ENCODE measurements at regions not wholly inside any gene's neighbourhood (a gene's known extent, or its start where the extent isn't known, plus 50 kb on each side); places are given as distances from the start of the nearest gene placed in this dataset.

GRCh38 chr1:70536708-70537366 lies 125.8 kb downstream of the CTH start:
- H3K27ac ChIP-seq: no peak overlapping the region
- TF ChIP-seq CTCF (IDR thresholded peaks at IDR 0.05): no peak
- no peak for TF ChIP-seq POLR2A (IDR thresholded peaks at IDR 0.05)
- 65% methylated on average over 3 of the region's 3 CpGs for WGBS (ENCODE audit: insufficient coverage, low coverage, low lambda C conversion rate, missing lambda C conversion rate)

GRCh38 chr1:70537788-70538187 lies 126.7 kb downstream of the CTH start:
- intact Hi-C loops (cut with DNase I): no loop called here
- H3K27ac ChIP-seq: no peak overlapping the region
- 49% methylated on average over 3 of the region's 3 CpGs for WGBS (ENCODE audit: insufficient coverage, low coverage, low lambda C conversion rate, missing lambda C conversion rate)
- H3K4me1 ChIP-seq: no peaks in the 10 kb centered on the region
- H3K27me3 ChIP-seq: no peaks in the 10 kb centered on the region
- TF ChIP-seq CTCF (IDR thresholded peaks at IDR 0.05) (no peak), POLR2A (IDR thresholded peaks at IDR 0.05) (no peak)
- DNase-seq (no peak), ATAC-seq (no peak)
- no peak overlapping the region for H3K4me3 ChIP-seq
- no peaks in the 10 kb centered on the region for H3K9me3 ChIP-seq
- no peaks in the 10 kb centered on the region for H3K36me3 ChIP-seq

More at GRCh38 chr1:70536708-70537366, 125.8 kb downstream of the CTH start:
- no peaks in the 10 kb centered on the region for H3K36me3 ChIP-seq
- DNase-seq (no peak), ATAC-seq (no peak)
- H3K4me1 ChIP-seq: no peaks in the 10 kb centered on the region
- intact Hi-C loops (cut with DNase I): no loop called here
- H3K9me3 ChIP-seq: no peaks in the 10 kb centered on the region
- no peak overlapping the region for H3K4me3 ChIP-seq
- no peaks in the 10 kb centered on the region for H3K27me3 ChIP-seq

- intact Hi-C loops (cut with DNase I): no loop called here
- H3K27ac ChIP-seq: no peak overlapping the region
- H3K4me1 ChIP-seq: no peaks in the 10 kb centered on the region
- no peaks in the 10 kb centered on the region for H3K9me3 ChIP-seq
- H3K27me3 ChIP-seq: no peaks in the 10 kb centered on the region
- no peak for DNase-seq
- TF ChIP-seq POLR2A (IDR thresholded peaks at IDR 0.05) (no peak), CTCF (IDR thresholded peaks at IDR 0.05) (no peak)
- H3K4me3 ChIP-seq: no peak overlapping the region
- H3K36me3 ChIP-seq: no peaks in the 10 kb centered on the region
- ATAC-seq: no peak
These were observed 131.0 kb downstream of the CTH start for GRCh38 chr1:70542030-70542429.

- DNase-seq: no peak
- Histone ChIP-seq H3K4me1 (no peaks in the 10 kb centered on the region), H3K27me3 (no peaks in the 10 kb centered on the region), H3K27ac (no peak overlapping the region), H3K36me3 (no peaks in the 10 kb centered on the region), H3K9me3 (no peaks in the 10 kb centered on the region), H3K4me3 (no peak overlapping the region)
- intact Hi-C loops (cut with DNase I): no loop called here
- TF ChIP-seq POLR2A (IDR thresholded peaks at IDR 0.05) (no peak), CTCF (IDR thresholded peaks at IDR 0.05) (no peak)
- ATAC-seq: no peak
- WGBS (ENCODE audit: insufficient coverage, low coverage, low lambda C conversion rate, missing lambda C conversion rate): 46% methylated on average over 2 of the region's 2 CpGs
These were observed 131.8 kb downstream of the CTH start for GRCh38 chr1:70542856-70543255.

GRCh38 chr1:70546726-70547125 lies 135.7 kb downstream of the CTH start:
- Histone ChIP-seq H3K36me3 (no peaks in the 10 kb centered on the region), H3K27ac (no peak overlapping the region), H3K9me3 (no peaks in the 10 kb centered on the region), H3K4me1 (no peaks in the 10 kb centered on the region), H3K4me3 (no peak overlapping the region), H3K27me3 (no peaks in the 10 kb centered on the region)
- 58% methylated on average over 1 of the region's 1 CpG for WGBS (ENCODE audit: insufficient coverage, low coverage, low lambda C conversion rate, missing lambda C conversion rate)
- intact Hi-C loops (cut with DNase I): no loop called here
- DNase-seq (no peak), ATAC-seq (no peak)
- TF ChIP-seq POLR2A (IDR thresholded peaks at IDR 0.05): no peak
- TF ChIP-seq CTCF (IDR thresholded peaks at IDR 0.05): no peak
